Motor neuron (in vitro differentiated cells): ENCODE measurements at regions not wholly inside any gene's neighbourhood (a gene's known extent, or its start where the extent isn't known, plus 50 kb on each side); places are given as distances from the start of the nearest gene placed in this dataset.
"Not testable (repeated sequence)": the region's sequence is repeated elsewhere in the genome, so short reads cannot be mapped to it uniquely, and the experiment has no call there.

Source experiments
- ATAC-seq, 8 experiments: fragments of 200-7000 bp; cut with Tn5 transposase; replicated peaks in 6 of 8; 2 replicates each; pipeline ENCODE4 v1.8.0; 2021; ENCODE audit warnings: mild to moderate bottlenecking in 8 of 8, moderate library complexity in 8 of 8
- H3K27ac ChIP-seq, 2 donors: fragments of 250-450 bp; sonication (Bioruptor Pico); 2 replicates each; pipeline ENCODE4 v1.9.0; 2021; ENCODE audit warnings: antibody characterized with exemption in 2 of 2, mild to moderate bottlenecking in 2 of 2, moderate library complexity in 1 of 2
- H3K4me1 ChIP-seq, 2 donors: fragments of 250-450 bp; sonication (Bioruptor Pico); replicated peaks in 1 of 2; 2 replicates each; pipeline ENCODE4 v1.6.1; 2021; ENCODE audit warnings: antibody characterized with exemption in 2 of 2, mild to moderate bottlenecking in 2 of 2, moderate library complexity in 1 of 2
- H3K4me3 ChIP-seq, 5 donors: fragments of 250-450 bp; sonication (Bioruptor Pico); 2 replicates each; pipeline ENCODE4 v1.9.0; 2021; ENCODE audit warnings: antibody characterized with exemption in 5 of 5, mild to moderate bottlenecking in 5 of 5, moderate library complexity in 4 of 5
- WGBS, 10 experiments: fragments of 450-650 bp; shearing (Covaris generic); methylation state at CpG; one replicate each; pipeline ENCODE4 v1.0.0; 2022; 5-methylcytosine and 5-hydroxymethylcytosine counted together
- in situ Hi-C, 9 experiments: fragments of 400-800 bp; cut with MboI; loops; one replicate each; pipeline ENCODE4 v1.15.0; 2021; ENCODE audit warnings: low sequenced_read_pairs in 9 of 9, low pct_unique_long_range_greater_than_20kb in 2 of 9; ENCODE audit not compliant: unreplicated experiment in 9 of 9

DNA sequence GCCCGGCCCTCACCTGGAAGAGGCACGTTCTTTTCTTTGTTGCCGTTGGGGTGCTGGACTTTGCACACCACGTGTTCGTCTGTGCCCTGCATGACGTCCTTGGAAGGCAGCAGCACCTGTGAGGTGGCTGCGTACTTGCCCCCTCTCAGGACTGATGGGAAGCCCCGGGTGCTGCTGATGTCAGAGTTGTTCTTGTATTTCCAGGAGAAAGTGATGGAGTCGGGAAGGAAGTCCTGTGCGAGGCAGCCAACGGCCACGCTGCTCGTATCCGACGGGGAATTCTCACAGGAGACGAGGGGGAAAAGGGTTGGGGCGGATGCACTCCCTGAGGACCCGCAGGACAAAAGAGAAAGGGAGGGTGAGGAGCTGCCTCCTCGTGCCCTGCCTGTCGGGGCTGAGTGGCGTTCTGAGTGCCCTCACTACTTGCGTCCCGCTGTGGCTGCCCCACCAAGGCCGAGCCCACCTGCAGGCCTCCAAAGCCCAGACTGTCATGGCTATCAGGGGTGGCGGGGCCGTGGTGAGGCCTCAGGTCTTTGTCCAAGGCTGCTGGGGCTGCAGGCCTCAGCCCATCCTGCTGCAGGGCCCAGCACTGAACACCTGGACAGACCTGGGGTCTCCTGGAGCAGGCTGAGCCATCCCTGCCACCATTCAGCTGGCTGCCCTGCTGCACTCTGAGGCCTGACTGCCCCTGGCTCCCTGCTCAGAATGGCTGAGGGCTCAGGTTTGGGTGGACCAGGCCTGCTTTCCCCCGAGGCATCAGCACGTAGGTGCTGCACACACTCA, 329.7 kb downstream of the TMEM121 start:
- in situ Hi-C loops, result no loop called here
- ATAC-seq, result no peak
- no peak overlapping the region for H3K27ac ChIP-seq
- H3K4me3 ChIP-seq, result no peak overlapping the region
- no peaks in the 10 kb centered on the region for H3K4me1 ChIP-seq
- WGBS, 10 experiments, result 47 to 65% (median 60%) methylated on average over 1 to 5 of the region's 28 CpGs; no CpG with 5 or more reads in 3 of the 10 experiments

DNA sequence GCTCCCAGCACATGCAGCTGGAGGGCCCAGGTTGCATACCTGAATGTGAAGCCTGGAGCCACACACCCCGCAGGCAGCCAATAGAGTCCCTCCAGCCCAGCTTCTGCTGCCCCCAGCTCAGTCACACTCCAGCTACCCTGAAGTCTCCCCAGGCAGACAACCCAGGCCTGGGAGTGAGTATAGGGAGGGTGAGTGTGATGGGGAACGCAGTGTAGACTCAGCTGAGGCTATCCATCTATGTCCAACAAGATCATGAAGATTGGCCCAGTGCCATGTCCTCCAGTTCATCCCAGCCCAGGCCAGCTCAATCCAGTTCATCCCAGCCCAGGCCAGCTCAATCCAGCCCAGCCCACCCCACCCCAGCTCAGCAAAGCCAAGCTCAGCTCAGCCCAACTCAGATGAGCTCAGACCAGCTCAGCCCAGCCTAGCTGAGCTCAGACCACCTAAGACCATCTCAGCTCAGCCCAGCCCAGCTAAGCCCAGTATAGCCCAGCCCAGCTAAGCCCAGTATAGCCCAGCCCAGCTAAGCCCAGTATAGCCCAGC, 330.4 kb downstream of the TMEM121 start:
- H3K27ac ChIP-seq, result no peak overlapping the region
- H3K4me3 ChIP-seq, result no peak overlapping the region
- H3K4me1 ChIP-seq, result no peaks in the 10 kb centered on the region
- in situ Hi-C loops, result no loop called here
- ATAC-seq, result no peak
- 29 to 40% (median 33%) methylated on average over 1 of the region's 2 CpGs; no CpG with 5 or more reads in 7 of the 10 experiments for WGBS, 10 experiments

DNA sequence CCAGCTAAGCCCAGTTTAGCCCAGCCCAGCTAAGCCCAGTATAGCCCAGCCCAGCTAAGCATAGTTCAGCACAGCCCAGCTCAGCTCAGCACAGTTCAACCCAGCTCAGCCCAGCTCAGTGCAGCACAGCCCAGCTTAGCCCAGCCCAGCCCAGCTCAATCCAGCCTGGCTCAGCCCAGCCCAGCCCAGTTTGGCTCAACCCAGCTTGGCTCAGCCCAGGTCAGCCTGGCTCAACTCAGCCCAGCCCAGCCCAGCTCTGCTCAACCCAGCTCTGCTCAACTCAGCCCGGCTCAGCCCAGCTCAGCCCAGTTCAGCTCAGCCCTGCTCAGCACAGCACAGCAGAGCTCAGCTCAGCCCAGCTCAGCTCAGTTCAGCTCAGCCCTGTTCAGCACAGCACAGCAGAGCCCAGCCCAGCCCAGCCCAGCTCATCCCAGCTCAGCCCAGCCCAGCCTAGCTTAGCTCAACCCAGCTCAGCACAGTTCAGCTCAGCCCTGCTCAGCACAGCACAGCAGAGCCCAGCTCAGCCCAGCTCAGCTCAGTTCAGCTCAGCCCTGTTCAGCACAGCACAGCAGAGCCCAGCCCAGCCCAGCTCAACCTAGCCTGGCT, 330.9 kb downstream of the TMEM121 start:
- 56% methylated on average over 1 of the region's 1 CpG; no CpG with 5 or more reads in 9 of the 10 experiments for WGBS, 10 experiments
- no peak for ATAC-seq
- Histone ChIP-seq H3K27ac (no peak overlapping the region), H3K4me3 (no peak overlapping the region), H3K4me1 (no peaks in the 10 kb centered on the region)
- in situ Hi-C loops, result no loop called here

DNA sequence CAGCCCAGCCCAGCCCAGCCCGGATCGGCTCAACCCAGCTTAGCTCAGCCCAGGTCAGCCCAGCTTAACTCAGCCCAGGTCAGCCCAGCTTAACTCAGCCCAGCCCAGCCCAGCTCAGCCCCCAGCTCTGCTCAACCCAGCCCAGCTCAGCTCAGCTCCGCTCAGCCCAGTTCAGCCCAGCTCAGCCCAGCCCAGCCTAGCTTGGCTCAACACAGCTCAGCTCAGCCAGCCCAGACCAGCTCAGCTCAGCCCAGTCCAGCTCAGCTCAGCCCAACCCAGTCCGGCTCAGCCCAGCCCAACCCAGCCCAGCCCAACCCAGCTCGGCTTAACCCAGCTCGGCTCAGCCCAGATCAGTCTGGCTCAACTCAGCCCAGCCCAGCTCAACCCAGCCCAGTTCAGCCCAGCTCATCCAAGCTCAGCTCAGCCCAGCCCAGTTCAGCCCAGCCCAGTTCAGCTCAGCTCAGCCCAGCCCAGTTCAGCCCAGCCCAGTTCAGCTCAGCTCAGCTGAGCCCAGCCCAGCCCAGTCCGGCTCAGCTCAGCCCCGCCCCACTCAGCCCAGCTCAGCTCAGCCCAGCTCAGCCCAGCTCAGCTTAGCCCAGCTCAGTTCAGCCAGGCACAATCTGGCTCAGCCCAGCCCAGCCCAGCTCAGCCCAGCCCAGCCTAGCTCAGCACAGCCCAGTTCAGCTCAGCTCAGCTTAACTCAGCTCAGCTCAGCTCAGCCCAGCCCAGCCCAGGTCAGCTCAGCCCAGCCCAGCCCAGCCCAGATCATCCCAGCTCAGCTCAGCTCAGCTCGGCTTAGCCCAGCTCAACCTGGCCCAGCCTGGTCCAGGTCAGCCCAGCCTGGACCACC, 331.7 kb downstream of the TMEM121 start:
- Histone ChIP-seq H3K4me3 (no peak overlapping the region), H3K27ac (no peak overlapping the region), H3K4me1 (no peaks in the 10 kb centered on the region)
- peak in 1 of 8 experiments; percentile 57 for ATAC-seq
- in situ Hi-C loops, result no loop called here
- 20 to 80% (median 53%) methylated on average over 1 to 2 of the region's 9 CpGs; no CpG with 5 or more reads in 7 of the 10 experiments for WGBS, 10 experiments

DNA sequence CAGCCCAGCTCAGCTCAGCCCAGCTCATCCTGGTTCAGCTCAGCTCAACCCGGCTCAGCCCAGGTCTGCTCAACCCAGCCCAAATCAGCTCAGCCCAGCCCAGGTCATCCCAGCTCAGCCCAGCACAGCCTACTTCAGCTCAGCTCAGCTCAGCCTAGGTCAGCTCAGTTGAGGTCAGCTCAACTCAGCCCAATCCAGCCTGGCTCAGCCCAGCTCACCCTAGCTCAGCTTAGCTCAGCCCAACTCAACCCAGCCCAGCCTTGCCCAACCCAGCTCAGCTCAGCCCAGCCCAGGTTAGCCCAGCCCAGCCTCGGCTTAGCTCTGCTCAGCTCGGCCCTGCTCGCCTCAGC, 332.3 kb downstream of the TMEM121 start:
- no peak for ATAC-seq
- Histone ChIP-seq H3K27ac (no peak overlapping the region), H3K4me3 (no peak overlapping the region), H3K4me1 (no peaks in the 10 kb centered on the region)
- WGBS, 10 experiments, result 40 to 67% methylated on average over 1 of the region's 4 CpGs; no CpG with 5 or more reads in 8 of the 10 experiments
- in situ Hi-C loops, result no loop called here

DNA sequence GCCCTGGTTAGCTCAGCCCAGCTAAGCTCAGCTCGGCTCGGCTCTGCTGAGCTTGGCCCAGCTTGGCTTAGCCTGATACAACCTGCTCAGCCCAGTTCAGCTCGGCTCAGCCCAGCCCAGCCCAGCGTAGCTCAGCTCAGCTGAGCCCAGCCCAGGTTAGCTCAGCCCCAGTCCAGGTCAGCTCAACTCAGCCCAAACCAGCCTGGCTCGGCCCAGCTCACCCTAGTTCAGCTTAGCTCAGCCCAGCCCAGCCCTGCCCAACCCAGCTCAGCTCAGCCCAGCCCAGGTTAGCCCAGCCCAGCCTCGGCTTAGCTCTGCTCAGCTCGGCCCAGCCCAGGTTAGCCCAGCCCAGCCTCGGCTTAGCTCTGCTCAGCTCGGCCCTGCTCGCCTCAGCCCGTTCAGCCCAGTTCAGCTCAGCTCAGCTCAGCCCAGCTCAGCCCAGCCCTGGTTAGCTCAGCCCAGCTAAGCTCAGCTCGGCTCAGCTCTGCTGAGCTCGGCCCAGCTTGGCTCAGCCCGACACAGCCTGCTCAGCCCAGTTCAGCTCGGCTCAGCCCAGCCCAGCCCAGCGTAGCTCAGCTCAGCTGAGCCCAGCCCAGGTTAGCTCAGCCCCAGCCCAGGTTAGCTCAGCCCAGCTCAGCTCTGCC, 332.8 kb downstream of the TMEM121 start:
- in situ Hi-C loops, H3K4me3 ChIP-seq, ATAC-seq, H3K27ac ChIP-seq, H3K4me1 ChIP-seq: not testable (repeated sequence)
- 20 to 33% methylated on average over 1 to 8 of the region's 16 CpGs; no CpG with 5 or more reads in 8 of the 10 experiments for WGBS, 10 experiments

DNA sequence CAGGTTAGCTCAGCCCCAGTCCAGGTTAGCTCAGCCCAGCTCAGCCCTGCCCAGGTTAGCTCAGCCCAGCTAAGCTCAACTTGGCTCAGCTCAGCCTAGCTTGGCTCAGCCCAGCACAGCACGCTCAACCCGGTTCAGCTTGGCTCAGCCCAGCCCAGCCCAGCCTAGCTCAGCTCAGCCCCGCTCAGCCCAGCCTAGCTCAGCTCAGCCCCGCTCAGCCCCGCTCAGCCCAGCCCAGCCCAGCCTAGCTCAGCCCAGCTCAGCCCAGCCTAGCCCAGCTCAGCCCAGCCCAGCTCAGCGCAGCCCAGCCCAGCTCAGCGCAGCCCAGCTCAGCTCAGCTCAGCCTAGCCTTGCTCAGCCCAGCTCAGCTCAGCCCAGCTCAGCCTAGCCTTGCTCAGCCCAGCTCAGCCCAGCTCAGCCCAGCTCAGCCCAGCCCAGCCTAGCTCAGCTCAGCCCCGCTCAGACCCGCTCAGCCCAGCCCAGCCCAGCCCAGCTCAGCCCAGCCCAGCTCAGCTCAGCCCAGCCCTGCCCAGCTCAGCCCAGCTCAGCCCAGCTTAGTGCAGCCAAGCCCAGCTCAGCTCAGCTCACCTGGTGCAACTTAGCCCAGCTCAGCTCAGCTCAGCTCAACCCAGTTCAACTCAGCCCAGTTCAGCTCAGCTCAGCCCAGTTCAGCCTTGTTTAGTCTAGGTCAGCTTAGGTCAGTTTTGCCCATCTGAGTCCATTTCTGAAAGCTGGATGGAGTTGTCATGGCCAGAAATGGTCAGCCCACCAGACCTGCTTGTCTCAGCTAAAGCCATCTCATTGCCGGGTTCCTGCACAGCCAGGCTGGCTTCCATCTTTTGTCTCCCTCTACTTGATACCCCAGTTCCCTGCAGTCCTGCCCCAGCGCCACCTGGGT, 333.6 kb downstream of the TMEM121 start:
- 9 to 71% (median 53%) methylated on average over 1 to 7 of the region's 11 CpGs; no CpG with 5 or more reads in 4 of the 10 experiments for WGBS, 10 experiments
- no peak for ATAC-seq
- in situ Hi-C loops, result no loop called here
- Histone ChIP-seq H3K4me1 (no peaks in the 10 kb centered on the region), H3K27ac (no peak overlapping the region), H3K4me3 (no peak overlapping the region)

DNA sequence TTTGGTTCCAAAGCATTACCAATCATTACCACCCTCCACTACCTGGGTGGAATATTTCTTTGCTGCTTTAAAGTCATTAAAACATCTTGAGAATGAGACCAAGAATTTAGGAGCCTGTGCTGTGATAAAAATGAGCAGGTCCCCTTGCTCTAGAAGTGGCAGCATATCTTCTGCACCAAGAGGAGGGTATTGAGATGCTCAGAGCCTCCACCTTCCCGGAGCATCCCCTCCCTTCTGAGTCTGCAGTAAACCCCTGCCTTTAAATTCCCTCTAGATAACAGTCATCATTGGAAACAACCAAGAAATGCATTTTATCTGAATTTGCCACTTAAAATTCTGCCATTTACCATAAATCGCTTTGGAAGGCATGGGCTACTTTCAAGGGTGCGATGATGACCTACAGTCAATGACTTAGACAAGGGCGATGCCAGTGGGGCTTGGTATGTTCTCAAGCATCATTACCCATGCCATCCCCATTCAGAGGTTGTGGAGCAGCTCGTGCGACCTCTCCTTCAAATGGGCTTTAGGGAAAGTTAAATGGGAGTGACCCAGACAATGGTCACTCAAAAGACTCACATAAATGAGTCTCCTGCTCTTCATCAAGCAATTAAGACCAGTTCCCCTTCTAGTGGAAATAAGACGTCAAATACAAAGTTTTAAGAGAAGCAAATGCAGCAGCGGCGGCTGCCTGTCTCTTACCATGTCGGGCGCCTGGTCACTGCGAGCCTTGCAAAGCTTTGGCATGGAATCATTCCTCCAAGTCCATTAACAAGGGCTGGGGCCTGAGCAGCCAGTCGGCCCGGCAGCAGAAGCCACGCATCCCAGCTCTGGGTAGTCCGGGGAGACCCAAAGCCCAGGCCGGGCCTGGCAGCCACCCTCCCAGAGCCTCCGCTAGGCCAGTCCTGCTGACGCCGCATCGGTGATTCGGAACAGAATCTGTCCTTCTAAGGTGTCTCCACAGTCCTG, 334.5 kb downstream of the TMEM121 start:
- in situ Hi-C loops, result no loop called here
- Histone ChIP-seq H3K27ac (no peak overlapping the region), H3K4me3 (no peak overlapping the region), H3K4me1 (no peaks in the 10 kb centered on the region)
- 24 to 73% (median 50%) methylated on average over 2 to 12 of the region's 22 CpGs for WGBS, 10 experiments
- no peak for ATAC-seq

DNA sequence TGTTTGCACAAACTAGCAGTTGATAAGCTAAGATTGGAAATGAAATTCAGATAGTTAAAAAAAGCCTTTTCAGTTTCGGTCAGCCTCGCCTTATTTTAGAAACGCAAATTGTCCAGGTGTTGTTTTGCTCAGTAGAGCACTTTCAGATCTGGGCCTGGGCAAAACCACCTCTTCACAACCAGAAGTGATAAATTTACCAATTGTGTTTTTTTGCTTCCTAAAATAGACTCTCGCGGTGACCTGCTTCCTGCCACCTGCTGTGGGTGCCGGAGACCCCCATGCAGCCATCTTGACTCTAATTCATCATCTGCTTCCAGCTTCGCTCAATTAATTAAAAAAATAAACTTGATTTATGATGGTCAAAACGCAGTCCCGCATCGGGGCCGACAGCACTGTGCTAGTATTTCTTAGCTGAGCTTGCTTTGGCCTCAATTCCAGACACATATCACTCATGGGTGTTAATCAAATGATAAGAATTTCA, 335.6 kb downstream of the TMEM121 start:
- Histone ChIP-seq H3K4me1 (no peaks in the 10 kb centered on the region), H3K4me3 (no peak overlapping the region), H3K27ac (no peak overlapping the region)
- no peak for ATAC-seq
- in situ Hi-C loops, result no loop called here
- WGBS, 10 experiments, result 33 to 93% (median 55%) methylated on average over 2 to 11 of the region's 11 CpGs; no CpG with 5 or more reads in 1 of the 10 experiments

DNA sequence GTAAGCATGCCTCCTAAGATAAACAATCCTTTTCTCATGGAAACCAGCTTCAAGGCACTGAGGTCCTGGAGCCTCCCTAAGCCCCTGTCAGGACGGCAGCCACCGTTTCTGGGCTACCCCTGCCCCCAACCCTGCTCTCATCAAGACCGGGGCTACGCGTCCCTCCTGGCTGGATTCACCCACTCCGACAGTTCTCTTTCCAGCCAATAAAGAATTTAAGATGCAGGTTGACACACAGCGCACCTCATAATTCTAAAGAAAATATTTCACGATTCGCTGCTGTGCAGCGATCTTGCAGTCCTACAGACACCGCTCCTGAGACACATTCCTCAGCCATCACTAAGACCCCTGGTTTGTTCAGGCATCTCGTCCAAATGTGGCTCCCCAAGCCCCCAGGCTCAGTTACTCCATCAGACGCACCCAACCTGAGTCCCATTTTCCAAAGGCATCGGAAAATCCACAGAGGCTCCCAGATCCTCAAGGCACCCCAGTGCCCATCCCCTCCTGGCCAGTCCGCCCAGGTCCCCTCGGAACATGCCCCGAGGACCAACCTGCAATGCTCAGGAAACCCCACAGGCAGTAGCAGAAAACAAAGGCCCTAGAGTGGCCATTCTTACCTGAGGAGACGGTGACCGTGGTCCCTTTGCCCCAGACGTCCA, 336.3 kb downstream of the TMEM121 start:
- WGBS, 10 experiments, result 0 to 100% (median 60%) methylated on average over 1 to 15 of the region's 20 CpGs; no CpG with 5 or more reads in 2 of the 10 experiments
- H3K4me3 ChIP-seq, result no peak overlapping the region

More for the DNA sequence above, 336.3 kb downstream of the TMEM121 start:
- no peaks in the 10 kb centered on the region for H3K4me1 ChIP-seq
- no peak overlapping the region for H3K27ac ChIP-seq
- in situ Hi-C loops, result no loop called here
- ATAC-seq, result no peak
